GM19397 (cell line): ENCODE measurements at regions not wholly inside any gene's neighbourhood (a gene's known extent, or its start where the extent isn't known, plus 50 kb on each side); places are given as distances from the start of the nearest gene placed in this dataset.

Experiments used
- ATAC-seq: cut with Tn5 transposase; IDR thresholded peaks from one replicate; pipeline ENCODE4 v1.9.1; 2021; ENCODE audit warnings: mild to moderate bottlenecking, moderate library complexity; ENCODE audit not compliant: unreplicated experiment

GRCh38 chr13:40102854-40103253 is 447.4 kb downstream of the COG6 start:
- ATAC-seq, result no peak

GRCh38 chr13:40103864-40104263 is 448.4 kb downstream of the COG6 start:
- no peak for ATAC-seq

- ATAC-seq, result no peak
Measured at GRCh38 chr13:40105231-40105630, 449.8 kb downstream of the COG6 start.

- ATAC-seq, result no peak
Measured at GRCh38 chr13:40109351-40109844, 453.9 kb downstream of the COG6 start.

- ATAC-seq, result no peak
Measured at GRCh38 chr13:40113643-40114304, 458.3 kb downstream of the COG6 start.

GRCh38 chr13:40114305-40114896 is 458.9 kb downstream of the COG6 start:
- no peak for ATAC-seq

- no peak for ATAC-seq
Measured at GRCh38 chr13:40115426-40115825, 460.0 kb downstream of the COG6 start.

- ATAC-seq, result peak; percentile 89
Measured at GRCh38 chr13:40116008-40116407, 460.5 kb downstream of the COG6 start.

GRCh38 chr13:40118337-40118736 is 462.9 kb downstream of the COG6 start:
- ATAC-seq, result no peak

- ATAC-seq, result no peak
Measured at GRCh38 chr13:40119852-40120251, 464.4 kb downstream of the COG6 start.

- ATAC-seq, result no peak
Measured at GRCh38 chr13:40120288-40120687, 464.8 kb downstream of the COG6 start.

- no peak for ATAC-seq
Measured at GRCh38 chr13:40120781-40121180, 465.3 kb downstream of the COG6 start.

GRCh38 chr13:40121722-40122121 is 466.3 kb downstream of the COG6 start:
- no peak for ATAC-seq

- no peak for ATAC-seq
Measured at GRCh38 chr13:40123962-40124632, 468.6 kb downstream of the COG6 start.

- ATAC-seq, result no peak
Measured at GRCh38 chr13:40124633-40125015, 469.2 kb downstream of the COG6 start.

GRCh38 chr13:40125336-40125735 is 469.9 kb downstream of the COG6 start:
- ATAC-seq, result no peak

- ATAC-seq, result peak; percentile 53
Measured at GRCh38 chr13:40126306-40127085, 471.0 kb downstream of the COG6 start.

GRCh38 chr13:40127476-40127875 is 472.0 kb downstream of the COG6 start:
- no peak for ATAC-seq

- no peak for ATAC-seq
Measured at GRCh38 chr13:40127925-40128324, 472.5 kb downstream of the COG6 start.

GRCh38 chr13:40129467-40129866 is 474.0 kb downstream of the COG6 start:
- ATAC-seq, result no peak

GRCh38 chr13:40130871-40131636 is 475.6 kb downstream of the COG6 start:
- ATAC-seq, result no peak
